HCT116 (cell line): ENCODE measurements at regions not wholly inside any gene's neighbourhood (a gene's known extent, or its start where the extent isn't known, plus 50 kb on each side); places are given as distances from the start of the nearest gene placed in this dataset.

Experiments used
- EZH2 ChIP-seq: fragments of 200-600 bp; sonication (generic); IDR thresholded peaks from 2 replicates; pipeline ENCODE4 v1.6.1; 2017; ENCODE audit warnings: antibody characterized with exemption, mixed run types
- POLR2A ChIP-seq: IDR thresholded peaks from 2 replicates; pipeline ENCODE4 v1.7.0; 2011; ENCODE audit warnings: borderline replicate concordance; ENCODE audit not compliant: insufficient read depth, insufficient read length; ENCODE audit errors: extremely low read depth
- POLR2AphosphoS5 ChIP-seq: IDR thresholded peaks from 2 replicates; pipeline ENCODE4 v1.6.1; 2011; ENCODE audit warnings: mild to moderate bottlenecking, low read depth, low read length, moderate library complexity
- RAD21 ChIP-seq: IDR thresholded peaks from 2 replicates; pipeline ENCODE4 v1.6.1; 2012; ENCODE audit warnings: low read depth, mild to moderate bottlenecking
- ZNF274 ChIP-seq: fragments of 200-500 bp; sonication (Bioruptor generic); IDR thresholded peaks from 2 replicates; pipeline ENCODE4 v1.6.1; 2014; ENCODE audit warnings: mild to moderate bottlenecking, low read depth, low read length, inconsistent platforms
- TF ChIP-seq, protein P1 (sequence below): IDR thresholded peaks from 2 replicates; pipeline ENCODE4 v1.6.1; 2012
- TF ChIP-seq, protein P2 (sequence below), 3 experiments: fragments of 200-600 bp in 1 of 3; sonication (generic) in 1 of 3; IDR thresholded peaks in 2 of 3; conservative IDR thresholded peaks in 1 of 3; 2 replicates each; pipeline ENCODE4 v1.5.1; 2012 to 2017; ENCODE audit warnings: low read depth in 2 of 3, low read length in 2 of 3, antibody characterized with exemption in 1 of 3, borderline replicate concordance in 1 of 3, control low read depth in 1 of 3, mild to moderate bottlenecking in 1 of 3, mixed read lengths in 1 of 3, mixed run types in 1 of 3, moderate library complexity in 1 of 3; ENCODE audit not compliant: insufficient read depth in 1 of 3

DNA sequence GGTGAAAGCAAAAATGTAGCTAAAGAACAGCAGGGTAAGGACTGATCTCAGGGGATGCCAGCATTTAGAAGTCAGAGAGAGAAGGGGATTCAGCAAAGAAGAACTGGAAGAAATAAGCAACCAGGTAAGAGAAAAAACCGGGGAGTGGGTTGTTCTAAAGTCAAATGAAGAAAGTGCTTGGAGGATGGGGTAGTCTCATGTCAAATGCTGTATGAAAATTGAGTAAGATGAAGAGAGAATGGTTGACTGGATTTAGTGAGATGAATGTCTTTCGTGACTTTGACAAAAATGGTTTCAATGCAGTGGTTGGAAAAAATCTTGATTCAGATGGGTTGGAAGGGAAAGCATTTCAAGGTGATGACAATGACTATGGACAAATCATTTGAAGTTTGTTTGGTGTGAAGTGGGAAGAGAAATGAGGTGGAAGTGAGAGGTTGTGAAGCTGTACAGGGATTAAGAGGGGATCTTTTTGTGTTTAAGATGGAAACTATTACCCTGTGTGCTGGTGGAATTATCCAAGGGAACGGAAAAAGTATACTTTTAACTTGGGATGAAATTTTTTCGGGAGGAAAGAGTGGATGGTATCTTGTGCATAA lies 484.0 kb downstream of the ETS1 start:
- TF ChIP-seq, protein P1, sequence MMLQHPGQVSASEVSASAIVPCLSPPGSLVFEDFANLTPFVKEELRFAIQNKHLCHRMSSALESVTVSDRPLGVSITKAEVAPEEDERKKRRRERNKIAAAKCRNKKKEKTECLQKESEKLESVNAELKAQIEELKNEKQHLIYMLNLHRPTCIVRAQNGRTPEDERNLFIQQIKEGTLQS: no peak
- TF ChIP-seq, protein P2, sequence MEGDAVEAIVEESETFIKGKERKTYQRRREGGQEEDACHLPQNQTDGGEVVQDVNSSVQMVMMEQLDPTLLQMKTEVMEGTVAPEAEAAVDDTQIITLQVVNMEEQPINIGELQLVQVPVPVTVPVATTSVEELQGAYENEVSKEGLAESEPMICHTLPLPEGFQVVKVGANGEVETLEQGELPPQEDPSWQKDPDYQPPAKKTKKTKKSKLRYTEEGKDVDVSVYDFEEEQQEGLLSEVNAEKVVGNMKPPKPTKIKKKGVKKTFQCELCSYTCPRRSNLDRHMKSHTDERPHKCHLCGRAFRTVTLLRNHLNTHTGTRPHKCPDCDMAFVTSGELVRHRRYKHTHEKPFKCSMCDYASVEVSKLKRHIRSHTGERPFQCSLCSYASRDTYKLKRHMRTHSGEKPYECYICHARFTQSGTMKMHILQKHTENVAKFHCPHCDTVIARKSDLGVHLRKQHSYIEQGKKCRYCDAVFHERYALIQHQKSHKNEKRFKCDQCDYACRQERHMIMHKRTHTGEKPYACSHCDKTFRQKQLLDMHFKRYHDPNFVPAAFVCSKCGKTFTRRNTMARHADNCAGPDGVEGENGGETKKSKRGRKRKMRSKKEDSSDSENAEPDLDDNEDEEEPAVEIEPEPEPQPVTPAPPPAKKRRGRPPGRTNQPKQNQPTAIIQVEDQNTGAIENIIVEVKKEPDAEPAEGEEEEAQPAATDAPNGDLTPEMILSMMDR (IDR thresholded peaks at IDR 0.05 in 2 of 3, conservative IDR thresholded peaks at IDR 0.05 in 1 of 3; ENCODE audit: borderline replicate concordance in 1 of 3, insufficient read depth in 1 of 3, low read depth in 2 of 3, low read length in 2 of 3): no peak
- TF ChIP-seq POLR2AphosphoS5 (no peak), EZH2 (no peak), POLR2A (no peak), RAD21 (no peak), ZNF274 (no peak)
